WERI-Rb-1 (cell line): ENCODE measurements at regions not wholly inside any gene's neighbourhood (a gene's known extent, or its start where the extent isn't known, plus 50 kb on each side); places are given as distances from the start of the nearest gene placed in this dataset.

Experiments used
- DNase-seq: peaks from one replicate; pipeline ENCODE4 v3.0.0-alpha.2; 2020
- H3K27ac ChIP-seq: fragments of 250-450 bp; sonication (Bioruptor Pico); 2 replicates; pipeline ENCODE4 v1.5.1; 2020; ENCODE audit warnings: mild to moderate bottlenecking, moderate library complexity
- H3K27me3 ChIP-seq: fragments of 250-450 bp; sonication (Bioruptor Pico); 2 replicates; pipeline ENCODE4 v1.5.1; 2021; ENCODE audit warnings: mild to moderate bottlenecking, low read depth, moderate library complexity; ENCODE audit not compliant: insufficient read depth, severe bottlenecking
- H3K36me3 ChIP-seq: fragments of 250-450 bp; sonication (Bioruptor Pico); 2 replicates; pipeline ENCODE4 v1.5.1; 2020; ENCODE audit warnings: mild to moderate bottlenecking, moderate library complexity
- H3K4me3 ChIP-seq: 2 replicates; pipeline ENCODE4 v1.5.1; 2011; ENCODE audit warnings: low read depth, mild to moderate bottlenecking, control low read depth, low read length
- H3K9me3 ChIP-seq: fragments of 250-450 bp; sonication (Bioruptor Pico); 2 replicates; pipeline ENCODE4 v1.5.1; 2021; ENCODE audit warnings: mild to moderate bottlenecking, moderate library complexity; ENCODE audit not compliant: severe bottlenecking
- TF ChIP-seq, protein P1 (sequence below): IDR thresholded peaks from 2 replicates; pipeline ENCODE4 v1.5.1; 2011; ENCODE audit warnings: low read depth, mild to moderate bottlenecking, control low read depth, inconsistent platforms, low read length

DNA sequence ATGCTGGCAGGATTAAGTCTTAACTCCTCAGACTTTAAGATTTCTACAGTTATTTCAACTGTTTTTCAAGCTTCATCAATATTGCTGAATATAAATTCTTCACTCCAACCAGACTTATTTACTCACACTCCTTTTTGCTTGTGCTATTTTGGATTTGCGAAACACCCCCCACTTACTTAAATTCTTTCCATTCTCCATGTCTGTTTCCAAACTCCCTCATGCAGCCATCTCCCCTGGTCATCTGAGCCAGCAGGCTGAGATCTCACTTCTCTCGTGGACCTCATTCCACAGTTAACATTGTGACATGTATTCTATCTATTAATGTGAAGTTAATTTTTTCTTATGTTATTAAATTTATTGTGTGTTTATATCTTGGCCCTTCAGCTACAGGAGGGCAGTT lies 188.9 kb upstream of the HDAC9 start:
- no peak for DNase-seq
- Histone ChIP-seq H3K27ac (no peak overlapping the region), H3K4me3 (no peak overlapping the region), H3K27me3 (no peaks in the 10 kb centered on the region), H3K9me3 (no peaks in the 10 kb centered on the region), H3K36me3 (no peaks in the 10 kb centered on the region)
- TF ChIP-seq, protein P1, sequence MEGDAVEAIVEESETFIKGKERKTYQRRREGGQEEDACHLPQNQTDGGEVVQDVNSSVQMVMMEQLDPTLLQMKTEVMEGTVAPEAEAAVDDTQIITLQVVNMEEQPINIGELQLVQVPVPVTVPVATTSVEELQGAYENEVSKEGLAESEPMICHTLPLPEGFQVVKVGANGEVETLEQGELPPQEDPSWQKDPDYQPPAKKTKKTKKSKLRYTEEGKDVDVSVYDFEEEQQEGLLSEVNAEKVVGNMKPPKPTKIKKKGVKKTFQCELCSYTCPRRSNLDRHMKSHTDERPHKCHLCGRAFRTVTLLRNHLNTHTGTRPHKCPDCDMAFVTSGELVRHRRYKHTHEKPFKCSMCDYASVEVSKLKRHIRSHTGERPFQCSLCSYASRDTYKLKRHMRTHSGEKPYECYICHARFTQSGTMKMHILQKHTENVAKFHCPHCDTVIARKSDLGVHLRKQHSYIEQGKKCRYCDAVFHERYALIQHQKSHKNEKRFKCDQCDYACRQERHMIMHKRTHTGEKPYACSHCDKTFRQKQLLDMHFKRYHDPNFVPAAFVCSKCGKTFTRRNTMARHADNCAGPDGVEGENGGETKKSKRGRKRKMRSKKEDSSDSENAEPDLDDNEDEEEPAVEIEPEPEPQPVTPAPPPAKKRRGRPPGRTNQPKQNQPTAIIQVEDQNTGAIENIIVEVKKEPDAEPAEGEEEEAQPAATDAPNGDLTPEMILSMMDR, result no peak

DNA sequence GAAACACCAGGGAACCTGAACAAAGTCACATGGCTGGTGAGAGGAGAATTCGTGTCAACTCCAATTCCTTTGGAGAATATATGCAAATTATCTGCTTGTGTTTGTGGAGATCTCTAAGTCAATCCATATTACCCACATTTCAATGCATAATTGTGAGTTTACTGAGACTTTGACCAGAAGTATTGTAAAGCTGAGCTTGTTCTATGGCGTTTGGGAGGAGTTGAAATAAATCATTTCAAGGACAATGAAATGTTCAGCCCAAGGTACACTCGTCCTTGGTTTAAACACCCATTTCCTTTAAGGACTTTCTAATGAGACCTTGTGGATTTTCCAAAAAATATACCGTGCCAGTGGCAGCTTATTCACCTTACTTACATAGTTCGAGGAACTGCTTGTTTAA lies 186.6 kb upstream of the HDAC9 start:
- no peak for DNase-seq
- no peak overlapping the region for H3K4me3 ChIP-seq
- H3K36me3 ChIP-seq, result no peaks in the 10 kb centered on the region
- no peaks in the 10 kb centered on the region for H3K27me3 ChIP-seq
- no peaks in the 10 kb centered on the region for H3K9me3 ChIP-seq
- TF ChIP-seq, protein P1, result no peak
- H3K27ac ChIP-seq, result no peak overlapping the region

DNA sequence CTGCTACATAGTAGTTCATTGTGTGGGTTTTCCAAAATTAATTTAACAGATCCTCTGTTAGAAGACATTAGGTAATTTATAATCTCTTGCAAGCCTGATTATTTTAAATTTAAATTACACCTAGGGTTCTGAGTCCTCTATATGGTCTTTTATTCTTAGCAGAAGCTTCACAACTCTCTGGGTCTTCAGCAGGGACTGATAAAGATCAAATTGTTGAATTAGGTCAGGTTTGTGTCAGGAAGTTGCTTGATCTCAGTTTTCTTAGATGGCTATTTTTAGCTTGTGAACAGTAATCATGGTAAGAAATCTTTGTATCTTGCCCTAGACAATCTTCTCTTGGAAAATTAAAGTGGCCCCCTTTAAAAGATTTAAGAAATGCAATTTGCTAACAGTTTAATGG lies 183.1 kb upstream of the HDAC9 start:
- H3K27me3 ChIP-seq, result no peaks in the 10 kb centered on the region
- no peaks in the 10 kb centered on the region for H3K36me3 ChIP-seq
- H3K4me3 ChIP-seq, result no peak overlapping the region
- DNase-seq, result no peak
- TF ChIP-seq, protein P1, result no peak
- H3K27ac ChIP-seq, result no peak overlapping the region
- no peaks in the 10 kb centered on the region for H3K9me3 ChIP-seq

DNA sequence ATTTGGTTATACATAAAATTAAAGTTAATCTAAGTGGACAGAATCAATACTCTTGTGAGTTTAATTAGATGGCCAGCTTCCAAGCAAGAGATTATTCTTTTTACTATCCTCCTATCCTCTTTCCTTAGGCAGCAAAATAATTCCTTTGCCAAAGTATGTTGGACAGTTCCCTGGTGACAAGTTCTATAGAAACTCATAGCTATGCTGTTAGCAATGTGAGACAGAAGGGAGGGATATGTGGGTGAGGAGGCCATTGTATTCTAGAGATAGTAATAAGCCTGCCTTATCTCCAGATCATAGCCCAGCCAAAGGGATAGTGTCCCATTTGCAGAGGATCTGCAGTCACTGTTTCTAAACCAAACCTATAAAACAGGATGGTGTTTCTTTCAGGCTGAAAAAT lies 181.6 kb upstream of the HDAC9 start:
- Histone ChIP-seq H3K27ac (no peak overlapping the region), H3K4me3 (no peak overlapping the region), H3K27me3 (no peaks in the 10 kb centered on the region), H3K9me3 (no peaks in the 10 kb centered on the region), H3K36me3 (no peaks in the 10 kb centered on the region)
- DNase-seq, result no peak
- TF ChIP-seq, protein P1, result no peak

DNA sequence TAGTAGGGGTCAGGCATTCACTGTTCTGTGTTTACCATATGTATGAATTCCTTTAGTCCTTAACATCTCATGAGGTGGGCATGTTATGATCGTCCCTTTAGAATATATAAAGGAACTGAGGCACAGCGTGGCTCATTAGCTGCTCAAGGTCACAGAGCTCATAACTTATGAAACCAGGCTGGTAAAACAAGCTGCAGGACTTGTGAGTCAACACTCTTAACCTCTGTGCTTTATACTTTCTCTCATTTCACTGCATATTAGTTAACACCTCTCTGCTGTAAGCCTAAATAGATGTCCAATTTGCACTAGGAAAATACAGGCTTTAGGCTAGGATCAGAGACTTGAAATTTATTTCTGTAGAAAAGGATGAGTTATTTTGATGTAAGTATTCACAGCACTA lies 180.3 kb upstream of the HDAC9 start:
- Histone ChIP-seq H3K27ac (no peak overlapping the region), H3K4me3 (no peak overlapping the region), H3K36me3 (no peaks in the 10 kb centered on the region), H3K27me3 (no peaks in the 10 kb centered on the region), H3K9me3 (no peaks in the 10 kb centered on the region)
- TF ChIP-seq, protein P1, result no peak
- DNase-seq, result no peak

DNA sequence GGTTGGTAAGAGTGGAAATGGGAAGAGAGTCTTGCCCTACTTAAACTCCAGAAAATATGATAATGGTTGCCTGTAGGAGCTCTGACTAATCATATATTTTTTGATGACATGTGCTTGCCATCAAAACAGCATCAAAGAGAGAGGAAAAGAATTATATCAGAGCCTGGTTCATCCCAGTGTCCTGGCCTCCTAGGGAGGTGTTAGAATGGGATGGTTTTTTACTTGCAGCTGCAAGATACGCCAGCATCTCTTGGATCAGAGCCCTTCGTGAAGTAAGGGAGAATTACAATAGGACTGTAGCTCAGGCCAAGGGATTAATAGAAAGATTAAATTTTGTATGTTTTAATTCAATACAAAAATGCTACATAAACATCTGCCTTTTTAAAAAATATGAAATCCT lies 177.6 kb upstream of the HDAC9 start:
- no peak overlapping the region for H3K4me3 ChIP-seq
- H3K9me3 ChIP-seq, result no peaks in the 10 kb centered on the region
- H3K27me3 ChIP-seq, result no peaks in the 10 kb centered on the region
- H3K27ac ChIP-seq, result no peak overlapping the region
- TF ChIP-seq, protein P1, result no peak
- no peaks in the 10 kb centered on the region for H3K36me3 ChIP-seq
- no peak for DNase-seq
